Gastroesophageal sphincter (tissue), 4 donors: ENCODE measurements at regions not wholly inside any gene's neighbourhood (a gene's known extent, or its start where the extent isn't known, plus 50 kb on each side); places are given as distances from the start of the nearest gene placed in this dataset.
A peak's percentile ranks its signal among the peaks of the same experiment; 100 is the strongest.
"Not testable (repeated sequence)": the region's sequence is repeated elsewhere in the genome, so short reads cannot be mapped to it uniquely, and the experiment has no call there.

Experiments used
- ATAC-seq: fragments of 150-250 bp; one replicate; pipeline ENCODE4 v1.9.1; 2016; ENCODE audit warnings: mild to moderate bottlenecking, moderate library complexity
- H3K27ac ChIP-seq, 4 donors: fragments of 200-600 bp; sonication (generic) in 3 of 4; 1 replicate in 3 of 4; 2 replicates in 1 of 4; pipeline ENCODE4 v1.5.1; 2016 to 2019
- H3K27me3 ChIP-seq: fragments of 200-600 bp; sonication (generic); one replicate; pipeline ENCODE4 v1.5.1; 2019
- H3K36me3 ChIP-seq, 2 donors: fragments of 200-600 bp; sonication (generic); one replicate each; pipeline ENCODE4 v1.5.1; 2019; ENCODE audit warnings: control low read depth in 1 of 2
- H3K4me1 ChIP-seq, 3 donors: fragments of 200-600 bp; sonication (generic); 1 replicate in 2 of 3; 2 replicates in 1 of 3; pipeline ENCODE4 v1.5.1; 2016 to 2019; ENCODE audit warnings: control low read depth in 2 of 3
- H3K4me3 ChIP-seq, 2 donors: fragments of 200-600 bp; sonication (generic); one replicate each; pipeline ENCODE4 v1.5.1; 2019; ENCODE audit warnings: mild to moderate bottlenecking in 1 of 2, moderate library complexity in 1 of 2
- H3K9me3 ChIP-seq, 3 donors: fragments of 200-600 bp; sonication (generic); one replicate each; pipeline ENCODE4 v1.5.1; 2017 to 2019; ENCODE audit warnings: control low read depth in 2 of 3
- CTCF ChIP-seq, 4 experiments: fragments of 200-600 bp in 2 of 4; fragments of 450-650 bp in 2 of 4; sonication (generic) in 1 of 4; IDR thresholded peaks; one replicate each; pipeline ENCODE4 v1.5.1; 2017 to 2019; ENCODE audit warnings: antibody characterized with exemption in 4 of 4, mild to moderate bottlenecking in 2 of 4, moderate library complexity in 2 of 4
- EP300 ChIP-seq: sonication (generic); formaldehyde crosslinking; IDR thresholded peaks from one replicate; pipeline ENCODE4 v1.6.1; 2017; ENCODE audit warnings: antibody characterized with exemption, mild to moderate bottlenecking
- POLR2A ChIP-seq, 2 donors: fragments of 450-650 bp; IDR thresholded peaks; one replicate each; pipeline ENCODE4 v1.6.1; 2017; ENCODE audit warnings: antibody characterized with exemption in 2 of 2, mild to moderate bottlenecking in 2 of 2, moderate library complexity in 1 of 2
- POLR2AphosphoS5 ChIP-seq: sonication (generic); formaldehyde crosslinking; IDR thresholded peaks from one replicate; pipeline ENCODE4 v1.6.1; 2017; ENCODE audit warnings: antibody characterized with exemption
- WGBS, 2 donors: methylation state at CpG; one replicate each; pipeline ENCODE4 v1.1.5; 2018; ENCODE audit warnings: low coverage in 1 of 2; 5-methylcytosine and 5-hydroxymethylcytosine counted together

GRCh38 chr14:84323450-84323849 lies 1206.5 kb upstream of the FLRT2 start:
- ATAC-seq: no peak
- H3K27ac ChIP-seq: no peak overlapping the region
- 71 to 74% methylated on average over 3 to 4 of the region's 4 CpGs for WGBS, 2 donors
- no peaks in the 10 kb centered on the region for H3K36me3 ChIP-seq
- TF ChIP-seq POLR2AphosphoS5 (no peak), POLR2A (IDR thresholded peaks at IDR 0.05) (no peak), EP300 (no peak), CTCF (IDR thresholded peaks at IDR 0.05) (no peak)
- no peaks in the 10 kb centered on the region for H3K9me3 ChIP-seq
- H3K4me1 ChIP-seq: no peaks in the 10 kb centered on the region
- no peaks in the 10 kb centered on the region for H3K27me3 ChIP-seq
- H3K4me3 ChIP-seq: no peak overlapping the region

- H3K36me3 ChIP-seq: no peaks in the 10 kb centered on the region
- H3K4me3 ChIP-seq: no peak overlapping the region
- 19 to 23% methylated on average over 4 of the region's 4 CpGs for WGBS, 2 donors
- no peaks in the 10 kb centered on the region for H3K27me3 ChIP-seq
- no peaks in the 10 kb centered on the region for H3K9me3 ChIP-seq
- no peak for ATAC-seq
- no peak for TF ChIP-seq POLR2AphosphoS5
- no peak for TF ChIP-seq EP300
- no peak for TF ChIP-seq CTCF (IDR thresholded peaks at IDR 0.05)
- no peak for TF ChIP-seq POLR2A (IDR thresholded peaks at IDR 0.05)
- H3K27ac ChIP-seq: no peak overlapping the region
- H3K4me1 ChIP-seq: no peaks in the 10 kb centered on the region
Observed at GRCh38 chr14:84323978-84324377, 1206.0 kb upstream of the FLRT2 start.

- Histone ChIP-seq H3K4me1 (no peaks in the 10 kb centered on the region), H3K9me3 (peaks cover 0 to 9% (median 0%) of the 10 kb centered on the region in 3 donors), H3K4me3 (no peak overlapping the region), H3K27me3 (no peaks in the 10 kb centered on the region), H3K36me3 (no peaks in the 10 kb centered on the region), H3K27ac (no peak overlapping the region)
- no peak for ATAC-seq
- TF ChIP-seq POLR2A (IDR thresholded peaks at IDR 0.05): no peak
- TF ChIP-seq CTCF (IDR thresholded peaks at IDR 0.05): no peak
- no peak for TF ChIP-seq EP300
- TF ChIP-seq POLR2AphosphoS5: no peak
Observed at GRCh38 chr14:84336433-84336832, 1193.5 kb upstream of the FLRT2 start.

GRCh38 chr14:84340938-84341337 lies 1189.0 kb upstream of the FLRT2 start:
- no peak overlapping the region for H3K4me3 ChIP-seq
- H3K36me3 ChIP-seq: no peaks in the 10 kb centered on the region
- H3K9me3 ChIP-seq: no peaks in the 10 kb centered on the region
- H3K4me1 ChIP-seq: no peaks in the 10 kb centered on the region
- no peaks in the 10 kb centered on the region for H3K27me3 ChIP-seq
- 16 to 27% methylated on average over 1 of the region's 1 CpG for WGBS, 2 donors
- no peak for ATAC-seq
- H3K27ac ChIP-seq: no peak overlapping the region
- peak; percentile 55 for TF ChIP-seq POLR2AphosphoS5
- TF ChIP-seq CTCF (IDR thresholded peaks at IDR 0.05): no peak

- H3K27me3 ChIP-seq, H3K4me3 ChIP-seq, H3K9me3 ChIP-seq, ATAC-seq, H3K27ac ChIP-seq, H3K4me1 ChIP-seq, H3K36me3 ChIP-seq: not testable (repeated sequence)
- 90 to 100% methylated on average over 2 of the region's 3 CpGs for WGBS, 2 donors
Observed at GRCh38 chr14:84341867-84342266, 1188.1 kb upstream of the FLRT2 start.

GRCh38 chr14:84343656-84344055 lies 1186.3 kb upstream of the FLRT2 start:
- WGBS, 2 donors: 51 to 54% methylated on average over 3 of the region's 3 CpGs
- H3K36me3 ChIP-seq: no peaks in the 10 kb centered on the region
- H3K4me3 ChIP-seq: no peak overlapping the region
- no peak for ATAC-seq
- no peaks in the 10 kb centered on the region for H3K9me3 ChIP-seq
- H3K27me3 ChIP-seq: no peaks in the 10 kb centered on the region
- no peaks in the 10 kb centered on the region for H3K4me1 ChIP-seq
- H3K27ac ChIP-seq: no peak overlapping the region
- TF ChIP-seq EP300 (no peak), POLR2AphosphoS5 (no peak), POLR2A (IDR thresholded peaks at IDR 0.05) (no peak), CTCF (IDR thresholded peaks at IDR 0.05) (no peak)
